HG03520 (cell line): ENCODE measurements at regions not wholly inside any gene's neighbourhood (a gene's known extent, or its start where the extent isn't known, plus 50 kb on each side); places are given as distances from the start of the nearest gene placed in this dataset.

Source experiments
- ATAC-seq: cut with Tn5 transposase; IDR thresholded peaks from one replicate; pipeline ENCODE4 v1.9.1; 2021; ENCODE audit warnings: mild to moderate bottlenecking, moderate library complexity; ENCODE audit not compliant: unreplicated experiment

- ATAC-seq: no peak
Measured at GRCh38 chr14:96617635-96618034, 115.5 kb downstream of the PAPOLA start.

DNA sequence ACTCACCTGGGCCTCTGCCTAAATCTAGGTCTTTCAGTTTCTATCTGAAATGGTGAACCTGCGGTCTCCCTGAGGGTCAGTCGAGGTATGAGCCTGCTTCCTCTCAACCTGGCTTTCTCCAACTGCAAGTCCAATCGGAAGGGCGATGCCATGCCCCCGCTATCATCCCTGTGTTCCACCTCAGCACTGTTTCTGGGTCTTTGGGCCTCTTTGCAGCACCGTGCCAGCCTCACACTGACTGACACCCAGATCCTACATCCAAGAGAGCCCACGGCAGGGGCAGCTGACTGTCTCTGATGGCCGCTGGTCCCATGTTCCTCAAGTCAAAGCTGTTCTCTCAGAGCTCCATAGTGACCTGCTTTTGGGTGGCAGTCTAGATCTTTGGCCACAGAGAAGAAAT is 120.7 kb downstream of the PAPOLA start:
- no peak for ATAC-seq

DNA sequence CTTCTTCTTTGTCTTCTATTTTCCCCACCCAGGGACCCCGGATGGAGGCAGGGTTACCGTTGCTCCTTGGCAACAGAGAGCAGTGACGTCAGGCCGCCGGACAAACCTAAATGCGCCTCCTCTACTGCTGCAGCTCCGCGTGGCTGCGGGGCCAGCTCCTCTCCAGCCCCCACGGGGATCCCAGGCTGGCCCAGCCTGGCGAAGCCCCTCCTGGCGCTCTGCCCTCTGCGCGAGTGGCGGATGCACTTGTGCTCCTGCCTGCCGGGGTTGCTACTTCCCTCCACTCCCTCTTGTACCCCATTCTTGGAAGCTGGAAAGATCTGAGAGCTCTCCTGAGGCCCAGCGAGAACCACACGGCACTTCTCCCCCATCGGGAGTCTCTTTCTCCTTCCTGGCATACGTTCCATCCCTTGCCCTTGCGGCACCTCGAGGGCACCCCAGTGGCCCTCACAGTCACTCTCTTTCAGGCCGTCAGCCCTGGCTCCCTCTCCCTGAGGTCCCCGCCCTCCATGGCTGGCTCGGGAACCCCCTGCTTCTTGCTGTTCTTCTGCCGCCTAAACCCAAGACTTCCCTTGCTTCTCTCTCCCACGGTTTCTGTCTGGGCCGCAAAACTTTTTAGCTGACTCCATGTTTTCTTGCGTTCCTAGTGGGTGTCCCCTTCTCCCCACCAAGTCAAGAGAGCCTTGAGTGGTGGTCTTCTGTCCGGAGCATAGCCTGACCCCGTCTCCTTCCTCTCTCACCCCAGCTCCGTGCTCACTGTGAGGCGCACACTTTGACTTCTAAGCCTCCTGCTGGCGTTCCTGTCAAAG is 121.7 kb downstream of the PAPOLA start:
- ATAC-seq: no peak

GRCh38 chr14:96624661-96625425 is 122.7 kb downstream of the PAPOLA start:
- no peak for ATAC-seq

GRCh38 chr14:96625426-96625985 is 123.3 kb downstream of the PAPOLA start:
- ATAC-seq: no peak

DNA sequence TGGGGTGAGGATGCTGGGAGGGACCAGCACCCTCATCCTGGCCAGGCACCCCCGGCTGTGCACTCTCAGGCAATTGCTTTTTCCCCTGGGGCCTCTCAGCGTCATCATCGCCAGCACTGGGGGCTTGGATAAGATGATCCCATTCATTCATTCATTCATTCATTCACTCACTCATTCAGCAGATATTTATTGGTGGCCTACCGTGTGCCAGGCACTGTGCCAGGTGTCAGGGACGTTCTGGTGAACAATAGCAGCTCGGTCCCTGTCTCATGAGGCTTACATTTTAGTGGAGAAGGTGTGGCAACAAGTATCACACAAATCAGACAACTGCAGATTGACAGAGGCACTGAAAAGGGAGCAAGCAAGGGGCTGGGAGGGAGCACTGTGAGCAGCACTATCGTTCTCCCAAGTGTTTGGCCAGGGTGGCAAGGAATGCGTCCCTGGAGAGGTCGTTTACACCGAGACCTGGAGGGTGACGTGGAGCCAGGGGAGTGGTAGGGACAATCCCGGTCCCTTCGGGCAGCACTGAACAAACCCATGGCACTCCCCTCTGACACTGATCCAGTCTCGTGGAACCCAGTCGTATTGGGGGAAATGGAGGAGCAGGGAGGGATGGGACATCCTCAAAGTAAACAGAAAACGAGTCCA is 124.1 kb downstream of the PAPOLA start:
- no peak for ATAC-seq

- ATAC-seq: no peak
Measured at GRCh38 chr14:96626916-96627315, 124.7 kb downstream of the PAPOLA start.

DNA sequence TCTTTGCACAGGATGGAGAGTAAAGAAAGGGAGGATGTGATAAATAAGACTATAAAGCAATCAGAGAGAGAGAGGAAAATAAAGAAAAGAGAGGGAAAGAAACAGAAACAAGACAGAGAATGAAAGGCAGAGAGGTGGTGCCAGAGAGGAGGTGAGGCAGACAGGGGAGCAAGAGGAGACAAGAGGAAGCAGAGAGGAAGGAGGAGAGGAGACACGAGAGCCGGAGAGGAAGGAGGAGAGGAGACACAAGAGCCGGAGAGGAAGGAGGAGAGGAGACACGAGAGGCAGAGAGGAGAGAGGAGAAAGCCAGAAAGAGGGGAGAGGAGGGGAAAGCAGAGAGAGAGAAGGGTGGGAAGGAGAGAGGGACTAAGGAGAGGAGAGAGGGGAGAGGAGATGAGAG is 125.2 kb downstream of the PAPOLA start:
- ATAC-seq: no peak

- ATAC-seq: no peak
Measured at GRCh38 chr14:96627811-96628775, 125.9 kb downstream of the PAPOLA start.

- no peak for ATAC-seq
Measured at GRCh38 chr14:96629082-96629481, 126.9 kb downstream of the PAPOLA start.

DNA sequence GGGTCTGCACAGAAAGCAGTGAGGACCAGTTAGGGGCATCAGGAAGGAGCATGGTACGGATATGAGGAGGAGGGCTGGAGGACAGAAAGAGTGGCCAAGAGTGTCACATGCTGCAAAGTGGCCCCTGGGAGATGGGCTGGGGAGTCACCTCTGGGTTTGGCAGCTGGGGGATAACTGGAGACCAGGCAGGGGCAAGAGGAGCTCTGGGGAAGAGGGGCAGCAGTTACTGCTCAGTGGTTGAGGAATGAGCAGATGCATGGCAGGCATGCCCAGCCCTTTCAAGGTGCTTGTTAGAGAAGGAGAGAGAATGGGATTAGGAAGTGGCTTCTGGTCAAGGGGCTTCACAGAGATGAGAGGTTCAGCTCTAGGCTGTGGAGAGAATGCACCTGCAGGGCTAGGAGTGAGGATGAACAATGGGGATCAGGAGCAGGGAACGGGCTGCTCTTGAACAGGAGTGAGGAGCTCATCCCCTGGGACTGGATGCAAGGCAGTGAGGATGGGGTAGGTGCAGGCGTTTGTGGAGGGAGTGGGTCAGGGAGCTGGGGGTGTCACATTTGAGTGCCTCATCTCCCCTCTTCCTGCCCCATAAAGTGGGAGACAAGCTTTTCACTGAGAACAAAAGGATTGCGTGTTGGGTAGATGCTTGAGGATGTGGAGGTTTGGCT is 127.5 kb downstream of the PAPOLA start:
- ATAC-seq: no peak

GRCh38 chr14:96630281-96630680 is 128.1 kb downstream of the PAPOLA start:
- no peak for ATAC-seq

DNA sequence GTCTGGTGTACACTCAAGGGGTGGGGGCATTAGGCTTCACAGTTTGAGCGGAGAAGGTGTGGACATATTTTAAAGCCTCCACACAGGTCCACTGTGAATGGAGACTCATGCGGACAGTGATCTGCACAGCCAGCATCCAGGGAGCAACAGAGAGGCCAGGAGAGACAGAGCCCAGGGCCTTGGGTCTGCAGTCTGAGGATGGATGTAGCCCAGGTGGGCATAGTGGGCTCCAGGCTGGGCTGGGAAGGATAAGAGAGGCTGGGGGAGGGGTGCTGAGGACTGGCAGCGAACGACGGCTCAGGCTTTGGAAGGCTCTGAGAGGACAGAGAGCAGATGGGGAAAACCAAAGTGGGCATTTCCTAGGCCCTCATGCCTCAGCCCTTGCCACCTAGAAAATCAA is 128.8 kb downstream of the PAPOLA start:
- no peak for ATAC-seq

- ATAC-seq: no peak
Measured at GRCh38 chr14:96631621-96632362, 129.6 kb downstream of the PAPOLA start.

DNA sequence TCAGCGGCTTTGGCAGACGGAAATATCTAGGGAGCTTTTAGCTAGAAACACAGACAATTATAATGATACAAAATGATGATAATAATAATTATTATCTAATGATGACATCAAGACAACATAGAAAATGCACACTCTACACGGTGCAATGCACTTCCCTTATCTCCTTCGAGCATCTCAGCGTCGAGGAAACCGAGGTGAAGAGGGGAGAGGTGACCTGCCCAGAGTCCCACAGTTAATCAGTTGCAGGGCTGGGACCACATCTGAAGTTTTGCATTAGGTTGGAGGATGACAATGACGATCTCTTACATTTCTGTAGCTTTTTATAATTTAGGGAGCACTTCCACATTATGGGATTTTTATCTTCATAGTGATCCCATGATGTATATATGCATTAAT is 130.2 kb downstream of the PAPOLA start:
- ATAC-seq: no peak

DNA sequence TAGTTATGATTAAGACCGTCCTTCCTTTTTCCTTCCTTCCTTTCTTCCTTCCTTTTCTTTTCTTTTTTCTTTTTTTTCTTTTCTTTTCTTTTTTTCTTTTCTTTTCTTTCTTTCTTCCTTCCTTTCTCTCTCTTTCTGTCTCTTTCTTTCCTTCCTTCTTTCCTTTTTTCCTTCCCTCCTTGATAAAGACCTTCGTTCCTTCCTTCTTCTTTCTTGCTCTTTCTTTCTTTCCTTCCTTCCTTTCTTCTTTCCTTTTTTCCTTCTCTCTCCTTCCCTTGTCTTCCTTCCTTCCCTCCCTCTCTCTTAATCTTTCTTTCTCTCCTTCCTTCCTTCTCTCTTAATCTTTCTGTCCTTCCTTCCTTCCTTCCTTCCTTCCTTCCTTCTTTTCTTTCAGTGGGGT is 130.9 kb downstream of the PAPOLA start:
- no peak for ATAC-seq

GRCh38 chr14:96634481-96634880 is 132.3 kb downstream of the PAPOLA start:
- no peak for ATAC-seq

GRCh38 chr14:96634896-96635295 is 132.7 kb downstream of the PAPOLA start:
- no peak for ATAC-seq

- ATAC-seq: no peak
Measured at GRCh38 chr14:96635850-96636249, 133.7 kb downstream of the PAPOLA start.
